ENCODE measurements at regions not wholly inside any gene's neighbourhood (a gene's known extent, or its start where the extent isn't known, plus 50 kb on each side); places are given as distances from the start of the nearest gene placed in this dataset.

DNA sequence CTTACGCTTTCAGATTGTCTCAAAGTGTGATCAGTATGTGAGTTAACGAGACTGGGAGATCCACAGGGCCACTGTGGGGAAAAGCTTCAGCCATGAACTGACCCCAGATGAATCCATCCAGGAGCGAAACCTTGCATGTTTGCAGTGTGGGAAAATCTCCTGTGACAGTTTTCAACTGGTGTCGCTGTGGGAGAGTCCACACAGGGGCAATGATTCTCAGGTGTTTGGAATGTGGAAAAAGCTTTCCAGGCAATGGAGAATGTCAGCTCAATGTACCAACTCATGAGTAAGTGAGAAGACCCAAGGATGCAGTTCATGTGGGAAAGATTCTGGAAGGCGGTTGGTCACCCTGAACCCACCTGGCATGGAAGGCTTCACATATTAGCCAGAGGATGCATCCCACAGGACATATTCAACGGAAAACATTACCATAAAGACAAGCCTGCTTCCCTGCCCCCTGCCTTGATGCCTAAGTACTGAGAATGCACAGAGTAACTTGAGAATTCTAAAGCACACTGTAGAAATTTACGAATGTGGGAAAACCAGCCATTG, 204.1 kb upstream of the BMPER start:
- DNase-seq (ENCODE audit: low read depth): no peak

DNA sequence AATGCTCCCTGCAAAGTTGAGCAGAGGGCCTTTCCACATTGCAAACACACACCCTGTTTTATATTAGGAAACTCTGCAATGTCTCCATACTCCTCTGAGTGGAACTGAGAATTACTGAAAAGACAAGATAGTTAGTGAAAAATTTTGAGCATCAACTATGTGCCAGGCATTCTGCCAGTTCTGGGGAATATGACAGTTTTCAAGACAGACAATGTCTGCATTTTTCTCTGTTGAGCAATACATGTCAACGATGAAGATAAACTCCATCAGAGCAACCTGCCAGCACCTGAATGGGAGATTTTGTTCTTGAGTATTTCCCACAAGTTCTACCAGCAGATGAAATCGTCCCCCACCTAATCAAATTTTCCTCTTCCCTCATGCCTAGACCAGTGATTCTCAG, 203.4 kb upstream of the BMPER start:
- no peak for DNase-seq (ENCODE audit: low read depth)

DNA sequence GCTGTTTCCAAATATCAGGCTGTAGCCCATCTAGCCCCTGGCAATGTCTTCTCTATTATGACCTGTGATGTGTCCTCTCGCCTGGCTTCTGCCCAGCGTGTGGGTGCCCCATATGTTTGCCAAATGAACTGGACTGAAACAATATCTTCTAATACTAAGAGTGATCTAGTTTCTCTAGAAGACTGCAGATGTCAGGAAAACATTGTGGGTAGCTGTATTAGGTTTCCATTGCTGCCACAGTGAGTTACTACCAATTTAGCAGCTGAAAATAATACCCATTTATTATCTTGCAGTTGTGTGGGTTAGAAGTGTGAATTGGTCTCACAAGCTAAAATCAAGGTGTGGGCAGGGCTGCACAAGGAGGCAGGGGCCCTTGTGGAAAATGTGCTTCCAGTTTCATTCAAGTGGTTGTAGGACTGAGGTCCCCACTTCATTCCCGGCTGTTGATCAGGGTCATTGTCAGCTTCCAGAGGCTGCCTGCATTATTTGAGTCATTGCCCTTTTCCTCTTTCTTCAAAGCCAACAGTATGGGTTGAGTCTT, 202.8 kb upstream of the BMPER start:
- no peak for DNase-seq (ENCODE audit: low read depth)

DNA sequence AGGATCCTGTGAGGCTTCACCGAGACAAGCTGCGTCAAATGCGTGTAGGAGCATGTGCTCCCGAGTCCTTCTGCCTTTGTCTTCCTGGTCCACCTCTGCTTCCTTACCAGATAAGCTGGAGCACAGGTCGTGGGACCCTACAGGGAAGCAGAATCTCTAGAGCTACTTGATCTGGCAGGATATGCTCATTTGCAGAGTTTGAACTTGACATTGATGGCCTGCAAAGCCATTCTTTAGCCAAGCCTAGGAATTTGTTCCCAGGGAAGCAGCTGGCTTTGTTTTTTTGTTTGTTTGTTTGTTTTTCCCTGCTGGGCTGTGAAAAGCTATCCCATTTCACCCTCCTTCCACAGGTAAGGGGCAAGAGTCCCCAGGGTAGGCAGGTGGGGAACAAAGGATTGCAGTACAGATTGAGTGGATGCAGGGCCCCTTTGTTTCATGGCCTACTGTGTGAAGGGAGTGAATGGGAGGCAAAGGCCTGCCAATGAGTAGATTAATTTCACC, 200.0 kb upstream of the BMPER start:
- no peak for DNase-seq (ENCODE audit: low read depth)

DNA sequence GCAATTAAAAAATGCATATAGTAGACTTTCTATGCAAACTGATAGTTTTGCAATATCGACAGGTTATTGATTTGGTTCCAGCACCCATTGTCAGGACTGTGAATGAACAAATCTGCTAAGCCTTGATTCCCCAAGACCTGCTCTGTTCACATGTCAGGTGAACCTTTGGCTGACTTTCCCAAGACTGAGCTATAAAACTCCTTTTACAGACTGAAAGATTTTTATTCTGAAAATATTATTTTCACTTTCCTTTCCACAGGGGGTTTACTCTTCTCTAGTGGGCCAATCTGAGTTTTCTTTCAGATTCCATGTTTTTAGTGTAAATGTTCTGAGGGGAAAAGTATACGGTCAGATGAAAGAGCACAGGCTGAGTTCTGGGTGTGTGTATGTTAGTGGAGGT, 199.2 kb upstream of the BMPER start:
- no peak for DNase-seq (ENCODE audit: low read depth)

DNA sequence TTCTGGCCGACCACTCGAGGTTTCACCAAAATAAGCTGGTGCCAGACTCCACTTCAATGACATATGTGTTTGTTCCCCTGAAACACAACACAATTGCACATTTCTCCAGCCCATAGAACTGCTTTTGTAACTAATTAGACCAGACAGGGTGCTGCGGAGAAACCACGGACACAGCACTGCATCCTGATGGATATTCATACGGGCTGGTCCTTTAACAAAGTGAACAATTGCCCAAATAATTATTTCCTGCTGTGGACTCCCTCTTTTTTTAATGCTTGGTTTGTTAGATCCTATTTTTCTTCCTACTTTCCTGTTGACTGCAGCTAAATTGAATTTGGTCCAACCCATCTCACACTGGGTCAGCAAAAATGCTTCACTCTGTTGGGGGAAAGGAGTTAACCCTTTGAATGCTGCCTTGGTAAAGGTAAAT, 198.6 kb upstream of the BMPER start:
- no peak for DNase-seq (ENCODE audit: low read depth)

DNA sequence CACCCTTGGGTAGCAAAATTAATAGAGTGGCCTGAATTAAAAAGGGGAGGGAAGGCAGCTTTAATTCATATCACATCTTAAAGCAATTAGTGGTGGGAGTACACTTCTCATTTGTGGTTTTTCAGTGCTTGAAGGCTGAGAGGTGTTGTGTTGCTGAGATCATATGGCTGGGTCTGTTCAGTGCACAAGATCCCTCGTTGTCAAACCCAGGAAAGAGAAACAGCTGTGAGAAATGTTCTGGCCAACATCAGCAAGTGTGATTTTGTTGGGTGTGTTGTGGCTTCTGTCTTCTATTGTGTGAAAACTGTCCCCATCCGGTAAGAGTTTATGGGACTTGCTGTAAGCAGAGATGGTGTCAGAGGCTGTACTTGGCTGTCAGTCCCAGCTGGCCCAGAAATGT, 197.9 kb upstream of the BMPER start:
- DNase-seq (ENCODE audit: low read depth): no peak

DNA sequence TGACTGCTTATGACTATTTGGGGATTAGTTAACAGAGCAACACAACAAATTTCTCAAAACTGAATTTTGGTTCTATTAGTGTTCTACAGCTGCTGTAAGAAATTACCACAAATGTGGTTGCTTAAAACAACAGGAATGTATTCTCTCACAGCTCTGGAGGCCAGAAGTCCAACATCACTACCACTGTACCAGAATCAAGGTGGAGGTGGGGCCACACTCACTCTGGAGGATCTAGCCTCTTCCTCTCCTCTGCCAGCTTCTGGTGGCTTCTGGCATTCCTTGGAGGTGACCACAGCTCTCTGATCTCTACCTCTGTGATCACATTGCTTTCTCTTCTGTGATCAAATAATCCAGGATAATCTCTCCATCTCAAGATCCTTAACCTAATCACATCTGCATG, 194.7 kb upstream of the BMPER start:
- no peak for DNase-seq (ENCODE audit: low read depth)

DNA sequence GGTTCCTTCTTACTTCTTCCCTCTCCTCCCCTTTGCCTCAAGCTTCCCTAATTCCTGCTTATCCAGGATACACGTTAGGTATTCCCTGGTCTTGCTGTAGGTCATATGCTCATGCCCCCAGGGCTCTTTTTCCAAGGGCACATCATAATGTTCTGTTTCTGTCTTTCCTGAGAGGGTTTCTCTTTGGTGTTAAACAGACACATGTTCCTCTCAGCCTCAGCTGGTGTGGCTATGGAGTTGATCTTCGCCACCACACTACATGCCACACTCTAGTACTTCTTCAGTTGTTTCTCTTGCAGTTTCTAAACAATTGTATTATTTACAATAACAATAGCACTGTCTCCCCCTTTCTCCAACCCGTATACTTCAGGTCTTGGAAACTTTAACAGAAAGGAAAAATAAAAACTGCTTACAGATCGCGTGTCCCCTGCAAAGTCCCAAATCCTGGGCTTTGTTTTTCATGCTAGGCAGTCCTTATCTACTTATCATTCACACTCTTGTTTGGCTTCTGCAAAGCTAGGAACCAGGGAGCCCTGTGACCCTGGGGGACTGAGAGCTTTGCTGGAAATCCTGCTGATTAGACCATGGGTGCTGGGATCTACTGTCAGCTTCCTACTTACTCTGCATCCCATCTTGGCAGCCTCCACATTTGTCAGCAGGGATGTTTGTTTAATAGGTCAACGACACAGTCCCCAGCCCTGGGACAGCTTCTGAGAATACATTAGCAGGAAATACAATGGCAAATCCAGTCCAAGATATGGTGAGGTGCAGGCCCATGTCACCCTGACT, 193.9 kb upstream of the BMPER start:
- DNase-seq (ENCODE audit: low read depth): no peak

DNA sequence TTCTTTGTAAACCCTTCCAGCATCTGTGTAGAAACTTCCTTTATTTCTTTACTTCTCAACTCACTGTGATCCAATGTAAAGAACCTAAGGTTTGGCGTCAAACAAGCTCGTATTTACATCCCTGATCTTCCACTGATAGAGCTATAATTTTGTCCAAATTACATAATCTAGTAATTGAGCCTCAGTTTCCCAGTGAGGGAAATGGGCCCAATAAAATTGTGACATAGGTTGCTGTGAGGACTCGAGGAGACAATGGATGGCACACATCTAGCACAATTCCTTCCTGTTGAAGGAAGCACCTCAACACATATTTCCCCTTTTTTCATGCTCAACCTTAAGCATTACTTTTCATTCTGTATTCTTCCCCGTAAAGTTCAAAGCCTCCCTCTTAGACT, 193.3 kb upstream of the BMPER start:
- DNase-seq (ENCODE audit: low read depth): no peak

DNA sequence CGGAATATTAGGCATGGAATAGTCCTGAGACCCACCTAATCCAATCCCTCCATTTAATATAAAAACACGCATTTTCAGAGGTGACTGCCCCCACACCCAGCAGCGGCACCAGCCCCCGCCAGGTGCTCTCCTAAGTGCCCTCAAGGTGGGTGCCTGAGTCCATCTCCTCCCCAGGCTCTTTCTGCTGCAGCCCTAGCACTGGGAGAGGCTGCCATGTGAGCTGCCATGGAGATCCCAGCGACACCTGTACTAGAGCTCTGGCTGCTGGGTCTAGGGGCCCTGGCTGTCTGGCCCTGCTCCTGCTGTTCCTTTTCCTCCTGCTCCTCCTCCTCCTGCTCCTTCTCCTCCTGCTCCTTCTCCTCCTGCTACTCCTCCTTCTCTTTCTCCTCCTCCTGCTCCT, 191.1 kb upstream of the BMPER start:
- no peak for DNase-seq (ENCODE audit: low read depth)

DNA sequence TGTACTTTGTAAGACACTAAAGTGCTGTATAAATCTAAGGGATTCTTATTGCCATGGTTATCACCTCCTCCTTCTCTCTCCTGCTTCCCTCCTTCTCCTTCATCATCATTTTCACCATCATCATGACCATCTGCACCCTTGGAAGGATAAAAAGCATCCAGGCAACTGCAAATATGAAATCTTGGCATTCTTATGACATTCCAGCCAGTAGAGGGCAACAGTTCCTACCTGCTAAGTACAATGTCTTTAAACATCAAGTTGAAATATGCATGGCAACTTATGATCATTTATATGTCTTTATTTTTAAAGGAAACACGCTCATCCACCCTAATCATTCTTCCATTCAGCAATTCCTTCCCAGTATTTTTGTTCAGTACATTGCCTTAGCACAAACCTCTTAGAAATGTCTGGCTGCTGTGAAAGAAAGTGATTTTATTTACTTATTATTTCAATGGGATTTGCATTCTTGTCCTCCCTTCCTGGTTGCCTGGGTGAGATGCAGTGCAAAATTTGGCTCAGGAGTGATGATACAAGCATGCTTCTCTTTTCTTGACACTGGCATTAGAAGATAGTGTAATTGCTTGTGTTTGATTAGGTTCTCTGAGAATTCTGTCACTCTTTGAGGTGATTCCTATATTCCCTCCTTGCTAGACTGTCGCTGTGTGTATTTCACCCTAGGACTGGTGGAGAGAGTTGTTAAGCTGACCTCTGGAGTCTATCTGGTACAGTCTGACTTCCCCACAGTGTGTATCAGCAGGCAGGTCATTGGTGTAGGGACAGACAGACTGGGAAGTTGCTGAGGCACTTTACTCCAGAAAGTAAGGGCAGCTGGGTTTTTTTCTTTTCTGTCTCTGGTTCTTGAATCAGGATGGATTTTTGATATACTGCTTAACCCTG, 188.5 kb upstream of the BMPER start:
- DNase-seq (ENCODE audit: low read depth): no peak

DNA sequence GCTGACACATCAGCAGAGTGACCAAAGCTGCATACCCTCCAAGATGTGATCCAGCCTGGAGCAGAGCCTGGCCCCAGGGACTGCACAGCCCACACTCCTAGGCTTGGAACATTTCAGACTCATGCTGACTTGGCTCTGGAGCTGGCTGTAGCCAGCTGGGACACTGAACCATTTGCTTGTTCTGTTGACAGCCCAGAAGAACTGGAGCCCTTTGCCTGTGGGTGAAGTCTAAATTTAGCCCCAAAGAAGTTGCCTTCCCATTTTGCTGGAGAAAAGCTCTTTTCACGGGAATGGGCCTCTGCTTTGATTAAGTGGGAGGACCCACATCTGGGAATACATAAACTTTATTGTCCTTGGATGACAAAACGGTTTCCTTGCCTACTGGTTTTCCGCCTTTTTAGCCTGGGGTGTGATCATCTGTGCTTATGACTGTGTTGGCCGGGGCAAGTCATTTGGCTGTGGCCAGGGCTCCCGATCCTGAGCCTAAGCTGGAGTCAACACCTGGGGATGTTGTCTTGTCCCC, 186.2 kb upstream of the BMPER start:
- no peak for DNase-seq (ENCODE audit: low read depth)

DNA sequence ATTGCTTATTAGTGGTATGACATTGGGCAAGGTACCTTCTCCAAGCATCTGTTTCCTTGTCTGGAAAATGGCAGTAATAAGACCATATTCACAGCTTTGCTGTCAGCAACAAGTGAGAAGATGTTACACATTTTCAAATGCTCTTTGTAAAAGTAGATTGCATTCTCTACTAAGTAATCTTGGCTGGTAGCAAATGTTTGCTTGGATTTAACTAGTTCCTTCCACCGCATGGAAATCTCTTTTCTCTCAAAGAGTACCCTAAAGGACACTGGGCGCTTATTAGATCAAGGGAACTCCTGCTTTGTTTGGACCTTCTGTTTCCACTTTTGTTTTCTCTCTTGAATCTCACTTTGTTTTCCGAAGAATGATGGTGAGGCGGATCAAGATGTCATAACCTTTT, 185.2 kb upstream of the BMPER start:
- no peak for DNase-seq (ENCODE audit: low read depth)

DNA sequence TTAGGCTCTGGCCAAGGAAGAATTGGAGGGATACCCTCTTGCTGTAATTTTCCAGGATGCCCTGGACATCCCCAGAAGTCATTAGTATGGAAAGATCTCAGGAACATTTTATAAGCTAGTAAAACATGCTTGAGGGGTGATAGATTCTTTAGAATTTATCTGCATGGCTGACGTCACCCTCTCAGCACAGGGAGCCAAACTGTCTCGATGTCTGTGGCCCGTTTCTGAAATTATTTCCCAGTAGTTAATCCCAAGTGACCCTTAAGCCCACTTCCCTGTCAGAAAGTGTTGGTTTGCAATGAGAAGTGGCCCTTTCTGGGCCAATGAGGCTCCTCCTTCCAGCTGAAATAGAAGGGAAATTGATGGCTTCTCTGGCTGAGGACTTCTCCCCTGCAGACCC, 184.5 kb upstream of the BMPER start:
- DNase-seq (ENCODE audit: low read depth): no peak

DNA sequence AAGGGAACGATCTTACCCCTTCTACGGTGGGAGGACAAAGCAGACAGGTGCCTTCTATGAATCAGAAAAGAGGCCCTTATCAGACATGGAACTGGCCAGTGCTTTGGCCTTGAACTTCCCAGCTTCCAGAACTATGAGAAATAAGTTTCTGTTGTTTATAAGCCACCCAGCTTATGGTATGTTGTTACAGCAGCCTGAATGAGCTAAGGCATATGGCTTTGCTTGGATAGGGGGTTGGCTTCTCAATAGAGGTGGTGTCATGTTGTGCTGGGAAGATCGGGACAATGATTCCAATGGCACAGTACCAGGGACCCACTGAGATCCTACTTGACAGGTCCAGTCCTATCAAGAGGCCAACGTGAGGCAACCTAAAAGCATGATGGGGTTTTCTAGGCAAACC, 183.4 kb upstream of the BMPER start:
- no peak for DNase-seq (ENCODE audit: low read depth)

DNA sequence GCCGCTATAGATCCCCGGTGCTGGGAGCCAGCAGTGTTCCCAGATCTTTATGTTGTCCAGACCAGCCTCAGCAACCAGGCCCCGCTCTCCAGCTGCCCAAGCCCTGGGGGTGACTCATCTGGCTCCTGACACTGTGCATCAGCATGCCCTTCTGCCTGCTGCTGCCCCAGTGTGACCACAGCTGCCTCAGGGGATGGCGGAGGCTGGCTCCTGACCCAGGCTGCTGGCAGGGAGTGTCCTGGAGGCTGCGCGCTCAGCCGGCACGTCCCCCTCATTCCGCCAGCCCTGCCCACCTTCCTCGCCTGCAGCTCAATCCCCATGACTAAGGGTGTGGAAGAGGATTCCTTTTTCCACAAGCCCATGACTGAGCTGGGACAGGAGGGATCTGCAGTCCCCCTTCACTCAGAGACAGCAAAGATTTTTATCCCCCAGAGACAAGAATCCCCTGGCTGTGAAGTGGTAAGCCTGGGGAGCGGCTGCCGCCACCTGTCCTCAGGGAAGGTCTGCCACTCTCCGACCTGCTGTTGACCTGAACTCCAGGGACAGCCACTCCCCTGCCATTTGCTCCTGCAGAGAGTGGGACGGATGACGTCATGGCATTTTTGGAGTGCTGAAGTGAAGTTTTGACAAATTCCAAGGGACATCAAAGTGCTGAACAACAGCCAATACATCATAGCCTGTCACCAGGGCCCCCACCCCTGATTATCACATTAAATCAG, 182.8 kb upstream of the BMPER start:
- no peak for DNase-seq (ENCODE audit: low read depth)

DNA sequence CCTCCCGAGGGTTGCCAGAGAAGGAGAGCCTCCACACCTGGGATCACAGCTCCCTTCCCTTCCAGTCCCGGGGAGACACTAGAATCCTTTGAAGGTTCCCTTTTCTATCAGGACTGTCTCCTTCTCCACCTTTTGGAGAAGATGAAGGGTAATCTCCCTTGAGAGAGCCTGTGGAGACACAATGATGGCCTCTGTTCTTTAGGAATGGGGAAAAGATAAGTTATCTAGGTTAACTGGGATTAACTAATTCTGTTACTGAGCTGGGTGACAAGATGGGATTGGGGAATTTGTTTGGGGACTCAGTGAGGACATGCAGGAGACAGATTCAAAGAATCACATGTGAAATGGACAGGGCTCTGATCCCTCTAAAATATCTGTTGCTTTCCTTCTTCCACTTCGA, 181.1 kb upstream of the BMPER start:
- no peak for DNase-seq (ENCODE audit: low read depth)

DNA sequence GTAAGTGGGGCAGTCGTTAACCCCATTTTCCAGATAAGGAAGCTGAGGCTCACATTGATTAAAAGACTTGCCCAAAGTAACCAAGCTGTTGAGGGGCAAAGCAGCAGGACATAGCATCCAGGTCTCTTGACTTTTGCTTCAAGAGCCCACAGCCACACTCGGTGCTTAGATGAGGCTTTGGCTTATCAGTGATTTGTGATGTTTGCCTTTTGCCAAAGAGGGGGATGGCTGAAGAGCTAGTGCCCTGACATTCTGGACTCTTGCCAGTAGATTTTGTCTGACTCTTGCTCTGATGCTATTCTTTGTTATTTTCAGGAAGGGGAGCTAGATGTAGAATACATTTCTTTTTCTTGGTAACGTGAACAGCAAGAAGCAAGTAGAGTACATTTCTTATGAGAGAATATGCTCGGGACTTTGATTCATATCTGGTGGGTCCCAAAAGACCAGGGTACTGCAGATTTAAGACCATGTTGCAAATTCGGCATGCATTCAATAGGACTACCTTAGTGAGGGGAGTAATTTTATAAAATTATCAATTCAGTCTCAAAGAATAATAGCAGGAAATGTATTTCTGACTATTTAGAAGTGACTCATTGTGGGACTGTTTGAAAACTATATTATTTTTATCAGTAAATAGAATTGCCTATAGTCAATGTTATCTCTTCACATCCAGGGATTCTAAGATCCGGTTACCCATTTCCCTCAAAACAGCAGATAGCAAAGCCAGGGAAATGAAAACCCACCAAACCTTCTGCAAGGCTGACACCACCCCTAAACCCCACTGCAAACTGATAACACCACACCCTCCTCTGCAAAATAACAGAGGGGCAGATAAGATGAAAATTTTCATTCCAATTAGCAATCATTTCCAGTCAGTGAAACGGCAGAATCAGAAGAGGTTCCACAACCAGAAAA, 180.0 kb upstream of the BMPER start:
- no peak for DNase-seq (ENCODE audit: low read depth)

DNA sequence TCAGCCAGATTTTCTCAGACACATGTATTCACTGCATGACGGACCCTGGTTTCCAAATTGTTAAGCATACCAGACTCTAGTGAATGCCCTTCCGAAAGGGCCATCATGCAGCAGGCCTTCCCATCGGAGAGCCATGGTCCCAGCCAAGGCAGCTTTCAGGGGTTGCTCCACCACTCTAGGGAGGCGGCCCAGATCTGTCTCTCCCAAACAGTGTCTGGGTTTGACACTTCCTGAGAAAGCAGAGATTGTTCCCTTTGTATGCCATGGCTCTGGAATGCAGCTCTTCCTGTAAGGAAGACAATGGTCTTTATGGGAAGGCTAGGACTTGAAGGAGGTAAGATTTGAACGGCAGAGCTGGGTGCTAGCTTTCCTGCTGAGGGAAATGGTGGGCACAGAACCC, 178.8 kb upstream of the BMPER start:
- DNase-seq (ENCODE audit: low read depth): no peak

DNA sequence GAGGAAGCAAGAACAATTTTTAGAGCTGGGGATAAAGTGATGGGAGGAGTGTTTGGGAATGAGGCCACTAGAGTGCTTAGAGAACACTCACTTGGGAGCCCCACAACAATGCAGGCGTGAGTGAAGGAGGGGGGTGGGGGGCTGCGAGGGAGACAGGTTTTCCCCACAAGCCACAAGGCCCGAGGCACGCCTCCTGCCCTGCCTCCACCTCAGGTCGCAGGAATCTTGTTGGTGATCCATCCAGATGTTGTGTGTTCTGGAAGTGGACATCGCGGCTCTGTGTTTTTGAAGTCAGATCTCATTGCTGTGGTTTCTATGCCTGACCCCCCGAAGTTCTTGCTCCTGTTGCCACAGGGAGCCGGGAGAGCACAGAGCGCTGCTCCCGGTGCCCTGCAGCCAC, 178.0 kb upstream of the BMPER start:
- no peak for DNase-seq (ENCODE audit: low read depth)
